ENCODE measurements at regions not wholly inside any gene's neighbourhood (a gene's known extent, or its start where the extent isn't known, plus 50 kb on each side); places are given as distances from the start of the nearest gene placed in this dataset.

DNA sequence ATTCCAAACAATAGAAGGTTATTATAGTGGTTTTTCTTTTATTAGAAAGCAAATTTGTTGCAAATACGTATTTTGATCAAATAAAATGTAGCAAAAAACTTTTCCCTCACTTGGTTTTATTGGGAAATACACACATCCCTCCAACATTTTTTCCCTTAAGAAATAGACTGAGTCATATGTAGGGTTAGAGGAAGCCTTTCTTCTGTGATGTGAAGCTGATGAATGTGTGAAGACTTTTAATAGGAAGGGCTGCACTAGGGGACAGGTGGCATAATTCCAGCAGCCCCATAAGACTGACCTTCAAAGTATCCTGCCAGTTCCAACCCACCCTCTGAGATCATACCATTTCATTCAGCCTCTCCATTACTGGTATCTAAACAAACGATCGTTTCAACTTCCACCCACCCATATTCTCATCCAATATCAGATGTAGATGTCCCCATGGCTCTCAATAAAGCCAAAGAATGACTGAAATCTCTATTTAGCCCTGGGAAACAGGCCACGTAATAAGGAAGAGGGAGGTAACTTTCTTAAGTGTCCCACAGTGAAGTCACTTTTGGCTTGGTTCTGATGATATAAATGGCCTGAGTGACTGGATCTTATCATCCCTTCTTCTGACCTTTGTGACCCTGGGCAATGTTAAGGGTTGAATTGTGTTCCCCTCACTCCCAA, 64.7 kb upstream of the LPAR1 start:
- DNase-seq (ENCODE audit: low read depth): no peak
- H3K36me3 Mint-ChIP-seq (ENCODE audit: low read depth, unreplicated experiment): no peaks in the 10 kb centered on the region
- H3K27ac Mint-ChIP-seq (ENCODE audit: unreplicated experiment): no peak overlapping the region
- Histone ChIP-seq H3K36me3 (ENCODE audit: insufficient read depth, low read length) (no peaks in the 10 kb centered on the region), H3K27me3 (ENCODE audit: insufficient read depth, low read length) (no peaks in the 10 kb centered on the region), H3K4me3 (ENCODE audit: insufficient read depth, low read depth, low read length) (no peak overlapping the region), H3K9me3 (ENCODE audit: insufficient read depth, low read depth, low read length) (no peaks in the 10 kb centered on the region), H3K4me2 (ENCODE audit: low read length) (no peak overlapping the region), H2AFZ (ENCODE audit: low read depth, low read length) (no peak overlapping the region), H3K79me2 (ENCODE audit: insufficient read depth, low read length) (no peaks in the 10 kb centered on the region), H3K9ac (ENCODE audit: low read length) (no peak overlapping the region), H3K27ac (ENCODE audit: low read depth, low read length) (no peak overlapping the region), H4K20me1 (ENCODE audit: insufficient read depth, low read length) (no peaks in the 10 kb centered on the region), H3K4me1 (ENCODE audit: insufficient read depth, low read length) (no peaks in the 10 kb centered on the region)
- no peak overlapping the region for H3K4me3 Mint-ChIP-seq (ENCODE audit: unreplicated experiment)
- H3K9me3 Mint-ChIP-seq (ENCODE audit: unreplicated experiment): no peaks in the 10 kb centered on the region
- H3K4me1 Mint-ChIP-seq (ENCODE audit: low read depth, unreplicated experiment): no peaks in the 10 kb centered on the region
- TF ChIP-seq, protein P1, sequence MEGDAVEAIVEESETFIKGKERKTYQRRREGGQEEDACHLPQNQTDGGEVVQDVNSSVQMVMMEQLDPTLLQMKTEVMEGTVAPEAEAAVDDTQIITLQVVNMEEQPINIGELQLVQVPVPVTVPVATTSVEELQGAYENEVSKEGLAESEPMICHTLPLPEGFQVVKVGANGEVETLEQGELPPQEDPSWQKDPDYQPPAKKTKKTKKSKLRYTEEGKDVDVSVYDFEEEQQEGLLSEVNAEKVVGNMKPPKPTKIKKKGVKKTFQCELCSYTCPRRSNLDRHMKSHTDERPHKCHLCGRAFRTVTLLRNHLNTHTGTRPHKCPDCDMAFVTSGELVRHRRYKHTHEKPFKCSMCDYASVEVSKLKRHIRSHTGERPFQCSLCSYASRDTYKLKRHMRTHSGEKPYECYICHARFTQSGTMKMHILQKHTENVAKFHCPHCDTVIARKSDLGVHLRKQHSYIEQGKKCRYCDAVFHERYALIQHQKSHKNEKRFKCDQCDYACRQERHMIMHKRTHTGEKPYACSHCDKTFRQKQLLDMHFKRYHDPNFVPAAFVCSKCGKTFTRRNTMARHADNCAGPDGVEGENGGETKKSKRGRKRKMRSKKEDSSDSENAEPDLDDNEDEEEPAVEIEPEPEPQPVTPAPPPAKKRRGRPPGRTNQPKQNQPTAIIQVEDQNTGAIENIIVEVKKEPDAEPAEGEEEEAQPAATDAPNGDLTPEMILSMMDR (IDR thresholded peaks at IDR 0.05; ENCODE audit: insufficient read depth, low read depth, low read length): no peak
- TF ChIP-seq EZH2 (IDR thresholded peaks at IDR 0.05; ENCODE audit: insufficient read depth, low read length): no peak
- no peak for FAIRE-seq
- peaks cover 2% of the 10 kb centered on the region for H3K27me3 Mint-ChIP-seq (ENCODE audit: low read depth, unreplicated experiment)

DNA sequence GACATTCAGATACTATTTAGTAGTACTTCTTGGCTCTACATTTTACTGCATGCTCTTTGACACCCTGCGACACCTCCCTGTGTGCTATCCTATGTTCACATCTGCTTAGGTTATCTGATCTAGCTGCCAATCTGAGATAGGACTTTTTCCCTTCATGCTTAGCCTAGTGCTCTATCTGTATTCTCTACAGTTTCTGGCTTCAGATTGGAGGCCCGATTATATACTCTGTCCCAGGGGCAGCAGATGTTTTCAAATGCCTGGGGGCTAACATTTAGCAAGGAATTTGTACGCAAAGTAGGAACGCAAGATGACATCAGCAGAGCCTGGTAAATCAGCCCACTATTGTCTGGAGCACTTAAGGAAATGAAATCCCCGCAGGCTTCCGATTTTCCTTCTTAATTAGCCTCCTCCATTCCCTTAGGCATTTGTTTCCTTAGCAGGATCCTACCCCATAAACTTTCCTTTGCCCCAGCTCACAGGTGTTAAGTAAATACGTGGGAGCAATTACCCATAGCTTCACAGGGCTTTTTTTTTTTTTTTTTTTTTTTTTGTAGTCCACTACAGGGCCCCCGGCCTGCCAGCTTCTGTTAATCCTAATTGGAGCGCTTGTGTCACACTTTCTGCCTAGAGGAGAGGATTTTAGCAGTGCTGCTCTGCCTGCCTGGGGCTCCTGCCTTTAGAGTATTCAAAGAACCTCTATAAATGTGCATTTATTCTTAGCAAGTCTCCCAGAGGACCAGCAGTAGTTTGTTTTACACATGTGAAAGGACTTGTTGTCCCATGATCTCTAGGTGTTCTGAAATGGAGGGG, 61.1 kb upstream of the LPAR1 start:
- peaks cover 8% of the 10 kb centered on the region for H3K4me1 Mint-ChIP-seq (ENCODE audit: low read depth, unreplicated experiment)
- no peaks in the 10 kb centered on the region for H3K36me3 Mint-ChIP-seq (ENCODE audit: low read depth, unreplicated experiment)
- Histone ChIP-seq H3K9me3 (ENCODE audit: insufficient read depth, low read depth, low read length) (no peaks in the 10 kb centered on the region), H3K27me3 (ENCODE audit: insufficient read depth, low read length) (no peaks in the 10 kb centered on the region), H3K4me3 (ENCODE audit: insufficient read depth, low read depth, low read length) (no peak overlapping the region), H3K27ac (ENCODE audit: low read depth, low read length) (no peak overlapping the region), H3K4me2 (ENCODE audit: low read length) (no peak overlapping the region), H3K36me3 (ENCODE audit: insufficient read depth, low read length) (no peaks in the 10 kb centered on the region), H3K4me1 (ENCODE audit: insufficient read depth, low read length) (peaks cover 5% of the 10 kb centered on the region), H2AFZ (ENCODE audit: low read depth, low read length) (no peak overlapping the region), H3K79me2 (ENCODE audit: insufficient read depth, low read length) (no peaks in the 10 kb centered on the region), H4K20me1 (ENCODE audit: insufficient read depth, low read length) (no peaks in the 10 kb centered on the region), H3K9ac (ENCODE audit: low read length) (no peak overlapping the region)
- H3K4me3 Mint-ChIP-seq (ENCODE audit: unreplicated experiment): no peak overlapping the region
- H3K9me3 Mint-ChIP-seq (ENCODE audit: unreplicated experiment): no peaks in the 10 kb centered on the region
- no peaks in the 10 kb centered on the region for H3K27me3 Mint-ChIP-seq (ENCODE audit: low read depth, unreplicated experiment)
- FAIRE-seq (no peak), DNase-seq (ENCODE audit: low read depth) (no peak)
- no peak overlapping the region for H3K27ac Mint-ChIP-seq (ENCODE audit: unreplicated experiment)
- no peak for TF ChIP-seq EZH2 (IDR thresholded peaks at IDR 0.05; ENCODE audit: insufficient read depth, low read length)
- TF ChIP-seq, protein P1 (IDR thresholded peaks at IDR 0.05; ENCODE audit: insufficient read depth, low read depth, low read length): no peak

DNA sequence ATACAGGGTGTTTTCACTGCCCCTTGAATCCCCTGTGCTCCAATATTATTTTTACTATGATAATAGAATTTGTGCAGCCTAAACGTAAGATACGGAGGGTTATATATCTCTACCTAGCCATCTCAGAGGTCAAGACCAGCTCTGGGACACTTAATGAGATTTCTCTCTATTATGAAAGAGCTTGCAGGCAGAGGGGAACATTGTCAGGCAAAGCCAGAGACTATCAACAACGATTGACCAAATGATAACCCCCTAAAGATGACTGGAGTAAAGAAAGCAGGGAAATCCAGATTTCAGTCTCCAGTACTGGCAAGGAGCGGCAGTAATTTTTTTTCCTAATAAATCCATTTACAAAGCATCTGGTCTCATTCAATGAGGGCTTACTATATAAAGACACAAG, 59.8 kb upstream of the LPAR1 start:
- Histone ChIP-seq H3K27me3 (ENCODE audit: insufficient read depth, low read length) (no peaks in the 10 kb centered on the region), H3K9me3 (ENCODE audit: insufficient read depth, low read depth, low read length) (no peaks in the 10 kb centered on the region), H4K20me1 (ENCODE audit: insufficient read depth, low read length) (no peaks in the 10 kb centered on the region), H3K4me2 (ENCODE audit: low read length) (no peak overlapping the region), H2AFZ (ENCODE audit: low read depth, low read length) (no peak overlapping the region), H3K79me2 (ENCODE audit: insufficient read depth, low read length) (no peaks in the 10 kb centered on the region), H3K4me3 (ENCODE audit: insufficient read depth, low read depth, low read length) (no peak overlapping the region), H3K4me1 (ENCODE audit: insufficient read depth, low read length) (peaks cover 8% of the 10 kb centered on the region), H3K9ac (ENCODE audit: low read length) (no peak overlapping the region), H3K27ac (ENCODE audit: low read depth, low read length) (no peak overlapping the region), H3K36me3 (ENCODE audit: insufficient read depth, low read length) (no peaks in the 10 kb centered on the region)
- no peak overlapping the region for H3K4me3 Mint-ChIP-seq (ENCODE audit: unreplicated experiment)
- peaks cover 12% of the 10 kb centered on the region for H3K4me1 Mint-ChIP-seq (ENCODE audit: low read depth, unreplicated experiment)
- no peak for TF ChIP-seq EZH2 (IDR thresholded peaks at IDR 0.05; ENCODE audit: insufficient read depth, low read length)
- TF ChIP-seq, protein P1 (IDR thresholded peaks at IDR 0.05; ENCODE audit: insufficient read depth, low read depth, low read length): no peak
- no peaks in the 10 kb centered on the region for H3K27me3 Mint-ChIP-seq (ENCODE audit: low read depth, unreplicated experiment)
- DNase-seq (ENCODE audit: low read depth) (no peak), FAIRE-seq (no peak)
- no peaks in the 10 kb centered on the region for H3K9me3 Mint-ChIP-seq (ENCODE audit: unreplicated experiment)
- H3K36me3 Mint-ChIP-seq (ENCODE audit: low read depth, unreplicated experiment): no peaks in the 10 kb centered on the region
- H3K27ac Mint-ChIP-seq (ENCODE audit: unreplicated experiment): no peak overlapping the region
